GM21576 (cell line): ENCODE measurements at regions not wholly inside any gene's neighbourhood (a gene's known extent, or its start where the extent isn't known, plus 50 kb on each side); places are given as distances from the start of the nearest gene placed in this dataset.
"Not testable (repeated sequence)": the region's sequence is repeated elsewhere in the genome, so short reads cannot be mapped to it uniquely, and the experiment has no call there.

ENCODE experiments used
- ATAC-seq: cut with Tn5 transposase; IDR thresholded peaks from one replicate; pipeline ENCODE4 v1.9.1; 2021; ENCODE audit warnings: mild to moderate bottlenecking, moderate library complexity; ENCODE audit not compliant: unreplicated experiment

DNA sequence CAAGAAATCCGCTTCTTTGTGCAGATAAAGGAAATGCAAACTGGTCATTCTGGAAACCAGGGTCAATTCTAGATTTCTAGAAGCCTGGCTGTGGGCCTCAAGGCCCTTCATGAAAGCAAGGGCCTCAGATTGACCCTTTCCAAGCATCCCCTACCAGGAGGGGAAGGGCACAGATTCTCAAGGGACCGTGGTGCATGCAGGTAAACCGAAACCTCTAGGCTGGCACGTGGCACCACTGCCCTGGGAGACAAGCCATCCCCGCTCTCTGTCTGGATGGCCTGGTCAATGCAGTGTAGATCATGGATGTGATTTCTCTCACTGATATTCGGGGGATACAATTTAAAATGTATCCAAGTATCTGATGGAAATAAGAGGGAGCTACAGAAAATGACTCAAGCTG lies 69.4 kb downstream of the TOMM20 start:
- no peak for ATAC-seq

- ATAC-seq: no peak
Measured at GRCh38 chr1:235058695-235059094, 69.9 kb downstream of the TOMM20 start.

GRCh38 chr1:235057385-235058306 lies 71.0 kb downstream of the TOMM20 start:
- no peak for ATAC-seq

DNA sequence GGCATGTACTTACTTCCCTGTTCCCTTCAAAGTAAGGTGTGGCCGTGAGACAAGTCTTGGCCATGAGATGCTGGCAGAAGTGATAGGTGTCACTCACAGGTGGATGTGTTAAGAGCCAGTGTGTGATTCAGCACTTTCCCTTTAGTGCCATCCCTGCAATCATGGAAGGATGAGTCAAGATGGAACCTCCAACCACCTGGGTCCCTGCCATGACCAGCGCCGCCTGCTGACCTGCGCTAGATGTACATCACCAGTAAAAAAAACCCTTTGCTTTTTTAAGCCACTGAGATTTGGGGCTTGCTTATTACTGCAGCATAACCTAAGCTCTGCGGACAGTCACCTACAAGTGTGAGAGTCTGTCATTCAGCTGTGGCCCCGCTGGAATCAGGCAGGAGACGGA lies 71.7 kb downstream of the TOMM20 start:
- ATAC-seq: no peak

GRCh38 chr1:235054936-235055335 lies 73.7 kb downstream of the TOMM20 start:
- no peak for ATAC-seq

GRCh38 chr1:235054466-235054865 lies 74.2 kb downstream of the TOMM20 start:
- ATAC-seq: no peak

GRCh38 chr1:235052067-235053008 lies 76.3 kb downstream of the TOMM20 start:
- ATAC-seq: no peak

DNA sequence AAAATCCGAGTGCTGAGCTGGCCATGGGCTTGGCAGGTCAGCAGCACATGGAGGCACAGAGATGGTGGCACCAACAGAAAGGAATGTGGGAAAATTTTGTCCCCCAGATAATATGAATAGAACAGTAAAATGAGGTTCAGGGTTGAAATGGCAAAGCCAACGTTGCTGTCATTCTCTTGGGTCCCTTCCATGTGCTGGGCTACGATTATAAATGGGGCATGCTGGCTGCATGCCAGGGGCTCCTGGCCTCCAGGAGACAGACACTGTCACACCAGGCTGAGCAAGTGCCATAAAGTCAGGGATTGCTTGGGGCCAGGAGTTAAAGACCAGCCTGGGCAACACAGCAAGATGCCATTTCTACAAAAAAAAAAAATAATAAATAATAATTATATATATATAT lies 77.1 kb downstream of the TOMM20 start:
- ATAC-seq: no peak

DNA sequence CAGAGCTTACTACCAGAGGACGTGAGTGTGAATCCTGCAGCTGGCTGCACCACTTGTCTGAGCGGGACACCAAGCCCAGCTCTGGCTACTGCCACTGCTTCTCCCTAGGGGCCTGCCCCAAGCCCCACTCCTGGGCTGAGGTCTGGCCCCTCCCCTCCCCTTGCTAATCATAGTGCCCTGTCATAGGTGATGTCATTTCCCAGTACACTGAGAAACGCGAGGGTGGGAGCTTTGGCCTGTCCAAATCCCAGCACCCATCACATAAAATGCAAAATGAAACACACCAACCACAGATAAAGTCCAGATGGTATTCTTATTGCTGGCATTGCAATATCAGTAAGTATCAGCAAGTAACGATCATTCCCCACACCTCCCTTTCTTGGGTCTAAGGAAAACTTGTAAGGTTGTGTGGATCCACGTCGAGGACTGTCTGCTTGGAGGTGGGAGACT lies 77.7 kb downstream of the TOMM20 start:
- peak; percentile 39 for ATAC-seq

- ATAC-seq: not testable (repeated sequence)
Measured at GRCh38 chr1:235049716-235050378, 78.8 kb downstream of the TOMM20 start.

DNA sequence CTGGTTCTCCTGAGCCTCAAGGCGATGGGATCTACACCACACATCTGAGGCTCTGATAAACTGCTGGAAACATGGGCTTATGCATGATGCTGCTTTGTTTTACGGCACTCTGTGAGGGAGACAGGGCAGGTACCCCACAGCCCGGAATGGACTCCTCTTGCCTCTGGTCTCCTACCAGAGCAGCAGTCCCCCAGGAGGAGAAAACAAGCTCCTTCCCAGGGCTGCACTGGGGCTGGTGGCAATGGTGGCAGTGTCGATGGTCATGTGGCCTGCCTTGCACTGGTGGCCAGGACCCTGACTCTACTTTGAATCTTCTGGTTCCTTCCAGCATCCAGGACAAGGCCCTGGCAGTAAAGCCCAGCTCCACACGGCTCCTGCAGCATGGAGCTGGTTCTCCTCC lies 79.4 kb downstream of the TOMM20 start:
- ATAC-seq: no peak

- ATAC-seq: no peak
Measured at GRCh38 chr1:235047331-235047871, 81.2 kb downstream of the TOMM20 start.

- ATAC-seq: no peak
Measured at GRCh38 chr1:235045921-235046601, 82.6 kb downstream of the TOMM20 start.

DNA sequence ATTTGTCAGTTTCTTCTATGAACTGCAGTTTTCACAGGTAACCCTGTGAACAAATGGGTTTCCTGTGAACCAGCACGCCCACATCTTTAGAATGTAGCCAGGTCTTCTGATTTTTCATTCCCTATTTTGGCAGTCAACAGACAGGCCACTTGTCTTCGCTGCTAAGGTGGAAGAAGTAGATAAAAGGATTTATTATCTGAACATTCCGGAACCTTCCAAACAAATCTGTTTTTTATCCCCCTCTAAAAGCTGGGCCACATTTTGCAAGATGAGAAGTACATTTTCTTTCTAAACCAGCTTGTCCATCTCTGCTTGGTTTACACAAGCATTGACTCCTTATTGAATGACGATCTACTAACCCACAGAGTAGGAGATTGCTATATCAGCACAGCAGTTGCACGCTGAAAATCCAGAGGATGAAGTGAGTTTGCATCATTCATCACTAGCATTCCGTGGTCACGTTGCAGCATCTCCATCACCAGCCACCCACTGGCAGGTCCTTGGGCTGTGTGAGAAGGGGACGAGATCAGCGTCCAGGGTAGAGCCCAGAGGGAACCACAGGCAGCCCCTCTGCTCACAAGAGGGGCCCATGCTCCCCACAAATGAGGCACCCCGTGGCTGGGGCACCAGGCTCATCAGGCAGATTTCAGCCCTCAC lies 83.5 kb downstream of the TOMM20 start:
- ATAC-seq: no peak

GRCh38 chr1:235043234-235043633 lies 85.4 kb downstream of the TOMM20 start:
- no peak for ATAC-seq

GRCh38 chr1:235038701-235039100 lies 89.9 kb downstream of the TOMM20 start:
- no peak for ATAC-seq

GRCh38 chr1:235035928-235036327 lies 92.7 kb downstream of the TOMM20 start:
- ATAC-seq: no peak

DNA sequence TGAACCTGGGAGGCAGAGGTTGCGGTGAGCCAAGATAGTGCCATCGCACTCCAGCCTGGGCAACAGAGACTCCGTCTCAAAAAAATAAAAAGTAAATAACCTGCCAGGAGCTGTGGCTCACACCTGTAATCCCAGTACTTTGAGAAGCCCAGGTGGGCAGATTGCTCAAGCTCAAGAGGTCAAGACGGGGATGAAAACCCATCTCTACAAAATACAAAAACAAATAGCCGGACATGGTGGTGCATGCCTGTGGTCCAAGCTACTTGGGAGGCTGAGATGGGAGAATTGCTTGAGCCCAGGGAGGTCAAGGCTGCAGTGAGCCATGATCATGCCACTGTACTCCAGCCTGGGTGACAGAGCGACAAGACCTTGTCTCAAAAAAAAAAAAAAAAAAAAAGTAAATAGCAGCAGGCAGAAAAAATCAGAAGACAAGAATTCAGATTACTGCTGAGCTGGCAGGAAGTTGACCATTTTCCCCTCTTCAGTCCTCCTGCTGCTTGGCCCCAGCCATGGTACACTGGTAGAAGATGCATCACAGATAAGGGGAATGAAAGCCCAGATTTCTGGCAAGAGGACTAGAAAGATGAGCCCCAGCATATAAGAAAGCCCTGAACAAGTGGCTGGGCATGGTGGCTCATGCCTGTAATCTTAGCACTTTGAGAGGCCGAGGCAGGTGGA lies 97.6 kb downstream of the TOMM20 start:
- no peak for ATAC-seq

GRCh38 chr1:235027862-235028250 lies 100.8 kb downstream of the TOMM20 start:
- no peak for ATAC-seq
